GM12878 (cell line): ENCODE measurements at regions not wholly inside any gene's neighbourhood (a gene's known extent, or its start where the extent isn't known, plus 50 kb on each side); places are given as distances from the start of the nearest gene placed in this dataset.

Source experiments
- ATAC-seq: fragments of 200-7000 bp; cut with Tn5 transposase; 3 replicates; pipeline ENCODE4 v1.9.1; 2020; ENCODE audit warnings: mild to moderate bottlenecking, moderate library complexity
- BruUV-seq: library from RNA; stranded (reverse); fragments of 400-500 nt; replicated peaks from 2 replicates; lab custom pipeline; 2021; lab: Mats Ljungman, UMichigan
- CTCF ChIA-PET: fragments of 300-600 bp; sonication (Branson Sonifier 250); formaldehyde crosslinking; extraction: SDS; loops from one replicate; lab custom pipeline; 2021; ENCODE audit warnings: inconsistent platforms; lab: Yijun Ruan, JAX
- POLR2A ChIA-PET: fragments of 350-600 bp; formaldehyde crosslinking; extraction: SDS; loops from one replicate; lab custom pipeline; 2021; ENCODE audit warnings: inconsistent platforms; lab: Charles Lee
- RAD21 ChIA-PET: fragments of 300-600 bp; sonication (Branson Sonifier 250); formaldehyde crosslinking; loops from one replicate; lab custom pipeline; 2023; ENCODE audit warnings: antibody characterized with exemption; ENCODE audit not compliant: unreplicated experiment; lab: Charles Lee
- SMC1A ChIA-PET: fragments of 300-600 bp; sonication (Branson Sonifier 250); formaldehyde crosslinking; loops from one replicate; lab custom pipeline; 2023; ENCODE audit not compliant: unreplicated experiment, uncharacterized antibody; lab: Charles Lee
- DNase-seq: peaks from one replicate; pipeline ENCODE4 v3.0.0-alpha.2; 2011; ENCODE audit warnings: low read depth, low spot score
- FAIRE-seq: peaks from 3 replicates; lab custom pipeline; 2011; peaks lifted over from hg19 to GRCh38; lab: Jason Lieb, UNC
- H2AFZ ChIP-seq: 2 replicates; pipeline ENCODE4 v1.6.0; 2011; ENCODE audit warnings: low read depth, low read length, control low read depth; ENCODE audit not compliant: control insufficient read depth
- H3K27ac ChIP-seq: 2 replicates; pipeline ENCODE4 v1.5.1; 2011; ENCODE audit warnings: control low read depth; ENCODE audit not compliant: control insufficient read depth, insufficient read depth
- H3K27me3 ChIP-seq, 2 experiments: replicated peaks in 1 of 2; 2 replicates each; pipeline versions ENCODE4 v1.6.0 to v1.6.1; 2011; ENCODE audit warnings: low read length in 1 of 2; ENCODE audit not compliant: control insufficient read depth in 2 of 2, insufficient read depth in 2 of 2
- H3K36me3 ChIP-seq, 2 experiments: 2 replicates each; pipeline ENCODE4 v1.5.1; 2011; ENCODE audit warnings: low read length in 1 of 2; ENCODE audit not compliant: control insufficient read depth in 2 of 2, insufficient read depth in 2 of 2
- H3K4me1 ChIP-seq: 2 replicates; pipeline ENCODE4 v1.6.1; 2011; ENCODE audit warnings: mild to moderate bottlenecking, low read length, moderate library complexity, mixed read lengths; ENCODE audit not compliant: control insufficient read depth, insufficient read depth
- H3K4me2 ChIP-seq: 2 replicates; pipeline ENCODE4 v1.6.0; 2011; ENCODE audit warnings: control low read depth; ENCODE audit not compliant: control insufficient read depth, insufficient read depth
- H3K4me3 ChIP-seq: fragments of 200-600 bp; sonication (generic); 2 replicates; pipeline ENCODE4 v1.5.1; 2016
- H3K79me2 ChIP-seq: 2 replicates; pipeline ENCODE4 v1.6.0; 2011; ENCODE audit warnings: low read length; ENCODE audit not compliant: control insufficient read depth, insufficient read depth
- H3K9ac ChIP-seq: 2 replicates; pipeline ENCODE4 v1.8.0; 2011; ENCODE audit warnings: low read length, control low read depth, mixed read lengths; ENCODE audit not compliant: control insufficient read depth, insufficient read depth
- H3K9me3 ChIP-seq: replicated peaks from 3 replicates; pipeline ENCODE4 v1.5.1; 2011; ENCODE audit warnings: mild to moderate bottlenecking, low read length; ENCODE audit not compliant: control insufficient read depth, insufficient read depth
- H4K20me1 ChIP-seq: 2 replicates; pipeline ENCODE4 v1.6.0; 2011; ENCODE audit not compliant: control insufficient read depth, insufficient read depth
- ASH2L ChIP-seq: fragments of 300-600, 200-600 bp; sonication (generic); IDR thresholded peaks from 2 replicates; pipeline ENCODE4 v1.6.1; 2017; ENCODE audit warnings: low read depth, mild to moderate bottlenecking, borderline replicate concordance
- ESRRA ChIP-seq: IDR thresholded peaks from 2 replicates; pipeline ENCODE4 v1.6.1; 2012; ENCODE audit warnings: mild to moderate bottlenecking, low read length, improper control_type of control experiment
- ETV6 ChIP-seq, 2 experiments: fragments of 450-650 bp in 1 of 2; IDR thresholded peaks in 1 of 2; conservative IDR thresholded peaks in 1 of 2; 2 replicates each; pipeline ENCODE4 v1.6.1; 2014; ENCODE audit warnings: antibody characterized with exemption in 1 of 2, borderline replicate concordance in 1 of 2, low read depth in 1 of 2, mild to moderate bottlenecking in 1 of 2, moderate library complexity in 1 of 2
- FOXM1 ChIP-seq: IDR thresholded peaks from 2 replicates; pipeline ENCODE4 v1.6.1; 2012; ENCODE audit warnings: low read depth, mild to moderate bottlenecking, inconsistent platforms, low read length, moderate library complexity
- IKZF1 ChIP-seq: fragments of 450-650 bp; conservative IDR thresholded peaks from 2 replicates; pipeline ENCODE4 v1.6.1; 2017; ENCODE audit warnings: antibody characterized with exemption, mild to moderate bottlenecking
- JUNB ChIP-seq: IDR thresholded peaks from 2 replicates; pipeline ENCODE4 v1.6.1; 2016; ENCODE audit warnings: antibody characterized with exemption, mild to moderate bottlenecking
- LARP7 ChIP-seq: fragments of 450-650 bp; IDR thresholded peaks from 2 replicates; pipeline ENCODE4 v1.6.1; 2017; ENCODE audit warnings: mild to moderate bottlenecking
- MAX ChIP-seq: IDR thresholded peaks from 2 replicates; pipeline ENCODE4 v1.6.1; 2012; ENCODE audit warnings: low read depth, low read length, improper control_type of control experiment
- MEF2A ChIP-seq: IDR thresholded peaks from 2 replicates; pipeline ENCODE4 v1.6.1; 2011; ENCODE audit warnings: low read depth, mild to moderate bottlenecking, low read length, moderate library complexity; ENCODE audit not compliant: insufficient read depth
- MYC ChIP-seq: IDR thresholded peaks from 2 replicates; pipeline ENCODE4 v1.6.1; 2011; ENCODE audit warnings: mild to moderate bottlenecking, low read length, moderate library complexity, inconsistent platforms; ENCODE audit not compliant: insufficient read depth, insufficient replicate concordance, insufficient read length, severe bottlenecking
- NBN ChIP-seq: fragments of 450-650 bp; IDR thresholded peaks from 2 replicates; pipeline ENCODE4 v1.6.1; 2016
- NKRF ChIP-seq: fragments of 450-650 bp; conservative IDR thresholded peaks from 2 replicates; pipeline ENCODE4 v1.6.1; 2017; ENCODE audit warnings: mild to moderate bottlenecking, moderate library complexity
- POLR2A ChIP-seq: IDR thresholded peaks from 2 replicates; pipeline ENCODE4 v1.6.1; 2011; ENCODE audit warnings: low read depth, mild to moderate bottlenecking, low read length
- RAD51 ChIP-seq: fragments of 450-650 bp; IDR thresholded peaks from 2 replicates; pipeline ENCODE4 v1.6.1; 2016; ENCODE audit warnings: moderate library complexity, mild to moderate bottlenecking, inconsistent platforms
- USF2 ChIP-seq: IDR thresholded peaks from 2 replicates; pipeline ENCODE4 v1.6.1; 2011; ENCODE audit warnings: low read depth, low read length, improper control_type of control experiment, borderline replicate concordance
- YY1 ChIP-seq: IDR thresholded peaks from 2 replicates; pipeline ENCODE4 v1.6.1; 2011; ENCODE audit warnings: low read depth, mild to moderate bottlenecking, low read length
- ZZZ3 ChIP-seq: IDR thresholded peaks from 2 replicates; pipeline ENCODE4 v1.6.1; 2011; ENCODE audit warnings: low read depth; ENCODE audit not compliant: control insufficient read depth, insufficient read length
- WGBS: methylation state at CpG from one replicate; pipeline ENCODE4 v1.1.6; 2016; ENCODE audit warnings: low lambda C conversion rate; ENCODE audit not compliant: insufficient replicate concordance, insufficient coverage; ENCODE audit errors: missing lambda C conversion rate; 5-methylcytosine and 5-hydroxymethylcytosine counted together
- in situ Hi-C: fragments of 300-500 bp; cut with MboI; formaldehyde crosslinking; loops from 9 replicates; pipeline ENCODE4 v1.14.3; 2018; ENCODE audit warnings: mixed read lengths
- intact Hi-C: fragments of 100-400 bp; cut with micrococcal nuclease; formaldehyde crosslinking; loops from one replicate; pipeline ENCODE4 v1.14.2; 2022; ENCODE audit not compliant: unreplicated experiment

- ChIA-PET POLR2A (no interaction called here), SMC1A (no interaction called here), CTCF (no interaction called here), RAD21 (no interaction called here)
- ATAC-seq (peak; percentile 42; the same call in 2 of the 3 replicates), DNase-seq (no peak), FAIRE-seq (no peak)
- no peak overlapping the region for H3K4me3 ChIP-seq
- no TSS peak for BruUV-seq
- no peak overlapping the region for H2AFZ ChIP-seq
- H3K36me3 ChIP-seq = no peaks in the 10 kb centered on the region
- H3K79me2 ChIP-seq = no peaks in the 10 kb centered on the region
- intact Hi-C loops (no loop called here), in situ Hi-C loops (no loop called here)
- no peaks in the 10 kb centered on the region for H3K27me3 ChIP-seq
- H3K9me3 ChIP-seq = no peaks in the 10 kb centered on the region
- no peaks in the 10 kb centered on the region for H3K4me1 ChIP-seq
- no peak overlapping the region for H3K4me2 ChIP-seq
- no peak overlapping the region for H3K9ac ChIP-seq
- no peak overlapping the region for H3K27ac ChIP-seq
- 4% methylated on average over 1 of the region's 1 CpG for WGBS
- no peak for TF ChIP-seq USF2
- no peak for TF ChIP-seq RAD51
- TF ChIP-seq MAX = no peak
- peak; percentile 52; the same call in 1 of the 2 replicates for TF ChIP-seq MEF2A
- TF ChIP-seq NKRF = no peak
- no peak for TF ChIP-seq MYC
- TF ChIP-seq YY1 = no peak
- no peak for TF ChIP-seq POLR2A
- no peak for TF ChIP-seq LARP7
- TF ChIP-seq NBN = no peak
- TF ChIP-seq ASH2L = no peak
- no peak for TF ChIP-seq ESRRA
- TF ChIP-seq ZZZ3 = no peak
- TF ChIP-seq JUNB = peak; percentile 71
- no peak; the same call in 1 of the 2 replicates for TF ChIP-seq FOXM1
- TF ChIP-seq IKZF1 = no peak
- TF ChIP-seq ETV6 (conservative IDR thresholded peaks at IDR 0.05 in 1 of 2, IDR thresholded peaks at IDR 0.05 in 1 of 2; ENCODE audit: borderline replicate concordance in 1 of 2, low read depth in 1 of 2) = no peak
- no peaks in the 10 kb centered on the region for H4K20me1 ChIP-seq
Observed at GRCh38 chr7:125154930-125155329, 225.3 kb upstream of the POT1 start.
